GM20000 (cell line): ENCODE measurements at regions not wholly inside any gene's neighbourhood (a gene's known extent, or its start where the extent isn't known, plus 50 kb on each side); places are given as distances from the start of the nearest gene placed in this dataset.

Experiments used
- DNase-seq: peaks from one replicate; pipeline ENCODE4 v3.0.0; 2012; ENCODE audit warnings: low spot score
- CTCF ChIP-seq: IDR thresholded peaks from 2 replicates; pipeline ENCODE4 v1.5.1; 2012; ENCODE audit warnings: mild to moderate bottlenecking, control low read depth; ENCODE audit errors: extremely low read depth, missing control alignments

- no peak for TF ChIP-seq CTCF
- DNase-seq, result no peak
Measured at GRCh38 chr4:72679666-72680065, 110.6 kb upstream of the ADAMTS3 start.

GRCh38 chr4:72677886-72678285 lies 108.9 kb upstream of the ADAMTS3 start:
- TF ChIP-seq CTCF, result no peak
- no peak for DNase-seq

- no peak for DNase-seq
- TF ChIP-seq CTCF, result no peak
Measured at GRCh38 chr4:72677265-72677664, 108.2 kb upstream of the ADAMTS3 start.

- no peak for DNase-seq
- no peak for TF ChIP-seq CTCF
Measured at GRCh38 chr4:72671980-72672379, 103.0 kb upstream of the ADAMTS3 start.

GRCh38 chr4:72670521-72670920 lies 101.5 kb upstream of the ADAMTS3 start:
- DNase-seq, result no peak
- TF ChIP-seq CTCF, result no peak

GRCh38 chr4:72666910-72667309 lies 97.9 kb upstream of the ADAMTS3 start:
- no peak for DNase-seq
- no peak for TF ChIP-seq CTCF

GRCh38 chr4:72665171-72665968 lies 96.3 kb upstream of the ADAMTS3 start:
- no peak for TF ChIP-seq CTCF
- no peak for DNase-seq
